HEK293 (cell line): ENCODE measurements at regions not wholly inside any gene's neighbourhood (a gene's known extent, or its start where the extent isn't known, plus 50 kb on each side); places are given as distances from the start of the nearest gene placed in this dataset.

Experiments
- CTCF ChIP-seq: fragments of 450-650 bp; formaldehyde crosslinking; IDR thresholded peaks from 2 replicates; pipeline ENCODE4 v1.5.1; 2016; ENCODE audit warnings: missing biosample characterization, missing genetic modification characterization
- ZNF174 ChIP-seq: fragments of 450-650 bp; formaldehyde crosslinking; IDR thresholded peaks from 2 replicates; pipeline ENCODE4 v1.5.0; 2017; ENCODE audit warnings: missing biosample characterization, mild to moderate bottlenecking, missing genetic modification characterization
- ZNF548 ChIP-seq: fragments of 450-650 bp; formaldehyde crosslinking; IDR thresholded peaks from 2 replicates; pipeline ENCODE4 v1.5.1; 2016; ENCODE audit warnings: missing biosample characterization, missing genetic modification characterization

GRCh38 chr3:146772211-146772743 lies 167.1 kb upstream of the PLSCR5 start:
- no peak for TF ChIP-seq CTCF (tag by site-specific recombination)
- no peak for TF ChIP-seq ZNF548
- no peak for TF ChIP-seq ZNF174 (tag by site-specific recombination)
